Thoracic aorta (tissue), 2 donors: ENCODE measurements at regions not wholly inside any gene's neighbourhood (a gene's known extent, or its start where the extent isn't known, plus 50 kb on each side); places are given as distances from the start of the nearest gene placed in this dataset.

Source experiments
- ATAC-seq: fragments of 150-250 bp; one replicate; pipeline ENCODE4 v1.8.0; 2017; ENCODE audit warnings: low read depth; ENCODE audit not compliant: insufficient number of reproducible peaks, low FRiP score
- DNase-seq: peaks from one replicate; pipeline ENCODE4 v3.0.0-alpha.2; 2020; ENCODE audit warnings: low spot score
- H3K27ac ChIP-seq, 2 donors: fragments of 200-600 bp; sonication (generic); 1 replicate in 1 of 2; 2 replicates in 1 of 2; pipeline ENCODE4 v1.5.1; 2016; ENCODE audit warnings: mild to moderate bottlenecking in 2 of 2, moderate library complexity in 2 of 2
- H3K27me3 ChIP-seq: fragments of 200-600 bp; sonication (generic); replicated peaks from 2 replicates; pipeline ENCODE4 v1.6.0; 2016; ENCODE audit warnings: mild to moderate bottlenecking; ENCODE audit not compliant: insufficient read depth
- H3K36me3 ChIP-seq: fragments of 200-600 bp; sonication (generic); one replicate; pipeline ENCODE4 v1.5.1; 2016
- H3K4me1 ChIP-seq, 2 donors: fragments of 200-600 bp; sonication (generic); 1 replicate in 1 of 2; 2 replicates in 1 of 2; pipeline versions ENCODE4 v1.5.1 to v1.6.0; 2016; ENCODE audit warnings: low read depth in 2 of 2, mild to moderate bottlenecking in 1 of 2; ENCODE audit not compliant: control insufficient read depth in 1 of 2
- H3K4me3 ChIP-seq: fragments of 200-600 bp; sonication (generic); 2 replicates; pipeline ENCODE4 v1.5.1; 2016; ENCODE audit warnings: mild to moderate bottlenecking
- H3K9me3 ChIP-seq: fragments of 200-600 bp; sonication (generic); 2 replicates; pipeline ENCODE4 v1.5.1; 2016
- CTCF ChIP-seq: fragments of 200-600 bp; sonication (generic); IDR thresholded peaks from one replicate; pipeline ENCODE4 v1.5.1; 2019; ENCODE audit warnings: antibody characterized with exemption

- no peak for DNase-seq
- Histone ChIP-seq H3K4me1 (no peaks in the 10 kb centered on the region), H3K4me3 (no peak overlapping the region), H3K27me3 (no peaks in the 10 kb centered on the region), H3K27ac (no peak overlapping the region), H3K9me3 (no peaks in the 10 kb centered on the region), H3K36me3 (no peaks in the 10 kb centered on the region)
- no peak for ATAC-seq
- TF ChIP-seq CTCF = no peak
Observed at GRCh38 chr22:34294986-34295385, 374.7 kb upstream of the LARGE1 start.

GRCh38 chr22:34296461-34296860, 376.2 kb upstream of the LARGE1 start:
- Histone ChIP-seq H3K27me3 (no peaks in the 10 kb centered on the region), H3K9me3 (no peaks in the 10 kb centered on the region), H3K4me3 (no peak overlapping the region), H3K27ac (no peak overlapping the region), H3K4me1 (no peaks in the 10 kb centered on the region), H3K36me3 (no peaks in the 10 kb centered on the region)
- TF ChIP-seq CTCF = no peak
- no peak for ATAC-seq
- no peak for DNase-seq

GRCh38 chr22:34297536-34298120, 377.4 kb upstream of the LARGE1 start:
- H3K27me3 ChIP-seq = no peaks in the 10 kb centered on the region
- no peaks in the 10 kb centered on the region for H3K4me1 ChIP-seq
- H3K9me3 ChIP-seq = no peaks in the 10 kb centered on the region
- H3K4me3 ChIP-seq = no peak overlapping the region
- no peak overlapping the region for H3K27ac ChIP-seq
- H3K36me3 ChIP-seq = no peaks in the 10 kb centered on the region
- DNase-seq (no peak), ATAC-seq (no peak)
- no peak for TF ChIP-seq CTCF

GRCh38 chr22:34299496-34299895, 379.2 kb upstream of the LARGE1 start:
- TF ChIP-seq CTCF = no peak
- Histone ChIP-seq H3K4me1 (no peaks in the 10 kb centered on the region), H3K9me3 (no peaks in the 10 kb centered on the region), H3K27me3 (no peaks in the 10 kb centered on the region), H3K4me3 (no peak overlapping the region), H3K27ac (no peak overlapping the region), H3K36me3 (no peaks in the 10 kb centered on the region)
- ATAC-seq = no peak
- no peak for DNase-seq

GRCh38 chr22:34301569-34301968, 381.3 kb upstream of the LARGE1 start:
- no peaks in the 10 kb centered on the region for H3K36me3 ChIP-seq
- no peaks in the 10 kb centered on the region for H3K4me1 ChIP-seq
- no peak overlapping the region for H3K4me3 ChIP-seq
- DNase-seq (no peak), ATAC-seq (no peak)
- no peak overlapping the region for H3K27ac ChIP-seq
- TF ChIP-seq CTCF = no peak
- H3K27me3 ChIP-seq = no peaks in the 10 kb centered on the region
- H3K9me3 ChIP-seq = no peaks in the 10 kb centered on the region
